ENCODE measurements at regions not wholly inside any gene's neighbourhood (a gene's known extent, or its start where the extent isn't known, plus 50 kb on each side); places are given as distances from the start of the nearest gene placed in this dataset.

DNA sequence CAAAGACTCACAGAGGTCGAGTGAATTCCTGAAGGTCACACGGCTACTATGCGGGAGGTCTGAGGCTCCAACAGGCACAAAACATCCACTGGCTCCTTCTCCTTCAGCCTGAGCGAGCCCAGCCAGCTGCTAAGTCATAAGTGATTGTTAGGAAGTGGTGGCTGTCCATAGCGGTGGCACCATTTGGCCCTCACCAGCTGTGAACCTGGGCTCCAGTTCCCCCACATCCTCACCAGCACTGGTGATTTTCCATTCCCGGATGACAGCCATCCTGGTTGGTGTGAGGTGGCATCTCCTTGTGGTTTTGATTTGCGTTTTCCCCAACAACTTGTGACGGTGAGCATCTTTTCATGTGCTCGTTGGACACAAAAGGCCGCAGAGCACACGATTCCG lies 302.8 kb downstream of the FOXL1 start:
- no peaks in the 10 kb centered on the region for H3K9me3 Mint-ChIP-seq
- no peak for DNase-seq
- H3K4me1 Mint-ChIP-seq = peaks cover 81% of the 10 kb centered on the region
- no peak overlapping the region for H3K4me3 Mint-ChIP-seq
- peaks cover 53% of the 10 kb centered on the region for H3K27me3 Mint-ChIP-seq (ENCODE audit: low read depth, poor library complexity)
- TF ChIP-seq, protein P1, sequence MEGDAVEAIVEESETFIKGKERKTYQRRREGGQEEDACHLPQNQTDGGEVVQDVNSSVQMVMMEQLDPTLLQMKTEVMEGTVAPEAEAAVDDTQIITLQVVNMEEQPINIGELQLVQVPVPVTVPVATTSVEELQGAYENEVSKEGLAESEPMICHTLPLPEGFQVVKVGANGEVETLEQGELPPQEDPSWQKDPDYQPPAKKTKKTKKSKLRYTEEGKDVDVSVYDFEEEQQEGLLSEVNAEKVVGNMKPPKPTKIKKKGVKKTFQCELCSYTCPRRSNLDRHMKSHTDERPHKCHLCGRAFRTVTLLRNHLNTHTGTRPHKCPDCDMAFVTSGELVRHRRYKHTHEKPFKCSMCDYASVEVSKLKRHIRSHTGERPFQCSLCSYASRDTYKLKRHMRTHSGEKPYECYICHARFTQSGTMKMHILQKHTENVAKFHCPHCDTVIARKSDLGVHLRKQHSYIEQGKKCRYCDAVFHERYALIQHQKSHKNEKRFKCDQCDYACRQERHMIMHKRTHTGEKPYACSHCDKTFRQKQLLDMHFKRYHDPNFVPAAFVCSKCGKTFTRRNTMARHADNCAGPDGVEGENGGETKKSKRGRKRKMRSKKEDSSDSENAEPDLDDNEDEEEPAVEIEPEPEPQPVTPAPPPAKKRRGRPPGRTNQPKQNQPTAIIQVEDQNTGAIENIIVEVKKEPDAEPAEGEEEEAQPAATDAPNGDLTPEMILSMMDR (IDR thresholded peaks at IDR 0.05) = no peak
- H3K27ac Mint-ChIP-seq = no peak overlapping the region
- H3K36me3 Mint-ChIP-seq (ENCODE audit: low read depth) = no peaks in the 10 kb centered on the region

GRCh38 chr16:86881861-86882273 lies 303.5 kb downstream of the FOXL1 start:
- no peak for DNase-seq
- TF ChIP-seq, protein P1 (IDR thresholded peaks at IDR 0.05) = no peak
- Mint-ChIP-seq H3K4me3 (no peak overlapping the region), H3K36me3 (ENCODE audit: low read depth) (no peaks in the 10 kb centered on the region), H3K27ac (no peak overlapping the region), H3K4me1 (peaks cover 88% of the 10 kb centered on the region), H3K9me3 (no peaks in the 10 kb centered on the region), H3K27me3 (ENCODE audit: low read depth, poor library complexity) (peaks cover 46% of the 10 kb centered on the region)

DNA sequence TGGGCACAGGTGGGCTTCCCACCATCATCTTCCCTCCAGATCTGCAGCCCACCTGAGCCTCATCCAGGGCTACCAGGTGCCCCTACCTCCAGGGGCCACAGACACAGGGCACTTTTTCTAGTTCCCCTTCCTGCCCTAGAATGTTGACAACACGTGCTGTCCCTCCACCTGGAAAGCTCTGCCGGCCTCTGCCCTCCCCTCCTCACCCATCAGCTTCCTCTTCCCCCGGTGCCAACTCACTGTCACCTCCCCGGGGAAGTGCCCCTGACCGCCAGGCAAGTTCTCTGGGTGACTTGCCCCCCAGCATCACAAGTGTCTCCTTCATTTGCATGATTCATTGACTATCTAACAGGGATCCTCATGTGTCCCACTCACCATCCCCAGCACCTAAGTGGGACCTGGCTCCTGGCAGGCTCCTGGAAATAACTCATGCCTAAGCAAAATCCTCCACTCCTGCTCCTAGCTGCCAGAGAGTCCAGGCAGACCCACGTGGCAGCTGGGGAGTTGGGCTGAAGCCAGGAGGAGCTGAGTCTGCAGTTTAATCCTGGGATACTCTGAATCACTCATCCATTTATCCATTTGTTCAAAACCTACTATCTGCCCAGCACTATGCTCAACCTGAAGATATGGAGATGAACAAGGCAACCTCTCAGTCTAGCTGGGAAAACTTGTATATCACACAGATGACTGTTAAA lies 304.4 kb downstream of the FOXL1 start:
- TF ChIP-seq, protein P1 (IDR thresholded peaks at IDR 0.05) = no peak
- Mint-ChIP-seq H3K27ac (no peak overlapping the region), H3K9me3 (no peaks in the 10 kb centered on the region), H3K27me3 (ENCODE audit: low read depth, poor library complexity) (peaks cover 37% of the 10 kb centered on the region), H3K36me3 (ENCODE audit: low read depth) (no peaks in the 10 kb centered on the region), H3K4me3 (no peak overlapping the region), H3K4me1 (peaks cover 88% of the 10 kb centered on the region)
- DNase-seq = no peak

DNA sequence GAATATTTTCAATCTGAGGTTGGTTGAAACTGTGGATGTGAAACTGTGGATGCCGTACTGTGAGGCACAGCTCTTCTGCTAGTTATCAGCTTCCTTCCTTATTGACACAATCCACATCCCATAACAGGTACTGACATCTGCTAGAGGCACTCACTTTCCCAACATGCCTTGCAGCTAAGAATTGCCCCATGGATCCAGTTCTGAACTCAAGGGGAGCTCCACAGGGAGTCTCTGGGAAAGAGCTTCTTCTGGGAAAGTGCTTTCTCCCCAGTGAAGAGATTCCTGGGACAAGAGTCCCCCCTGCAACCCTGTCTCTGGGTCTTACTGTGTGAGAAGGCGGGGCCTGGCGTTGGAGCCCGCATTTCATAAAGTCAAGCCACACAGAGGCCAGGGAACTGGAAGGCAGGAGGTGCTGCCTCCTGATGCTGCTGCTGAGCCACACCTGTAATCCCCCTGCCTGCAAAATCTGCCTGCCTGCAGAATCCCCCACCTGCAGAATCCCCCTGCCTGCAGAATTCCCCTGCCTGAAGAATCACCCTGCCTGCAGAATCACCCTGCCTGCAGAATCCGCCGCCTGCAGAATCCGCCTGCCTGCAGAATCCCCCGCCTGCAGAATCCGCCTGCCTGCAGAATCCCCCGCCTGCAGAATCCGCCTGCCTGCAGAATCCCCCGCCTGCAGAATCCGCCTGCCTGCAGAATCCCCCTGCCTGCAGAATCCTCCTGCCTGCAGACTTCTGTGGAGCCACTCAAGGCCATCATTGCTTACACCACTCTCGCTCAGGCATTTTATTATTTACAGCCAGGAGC lies 305.4 kb downstream of the FOXL1 start:
- Mint-ChIP-seq H3K9me3 (peaks cover under 1% of the 10 kb centered on the region), H3K27me3 (ENCODE audit: low read depth, poor library complexity) (peaks cover 36% of the 10 kb centered on the region), H3K4me1 (peaks cover 84% of the 10 kb centered on the region), H3K36me3 (ENCODE audit: low read depth) (peaks cover under 1% of the 10 kb centered on the region), H3K27ac (no peak overlapping the region), H3K4me3 (no peak overlapping the region)
- TF ChIP-seq, protein P1 (IDR thresholded peaks at IDR 0.05) = no peak
- DNase-seq = no peak

GRCh38 chr16:86884390-86884650 lies 306.0 kb downstream of the FOXL1 start:
- Mint-ChIP-seq H3K36me3 (ENCODE audit: low read depth) (peaks cover 6% of the 10 kb centered on the region), H3K4me1 (peaks cover 80% of the 10 kb centered on the region), H3K27ac (no peak overlapping the region), H3K4me3 (no peak overlapping the region), H3K27me3 (ENCODE audit: low read depth, poor library complexity) (peaks cover 40% of the 10 kb centered on the region), H3K9me3 (peaks cover 5% of the 10 kb centered on the region)
- no peak for DNase-seq
- TF ChIP-seq, protein P1 (IDR thresholded peaks at IDR 0.05) = no peak

GRCh38 chr16:86885139-86885538 lies 306.8 kb downstream of the FOXL1 start:
- DNase-seq = no peak
- Mint-ChIP-seq H3K36me3 (ENCODE audit: low read depth) (peaks cover 11% of the 10 kb centered on the region), H3K4me1 (peaks cover 72% of the 10 kb centered on the region), H3K4me3 (no peak overlapping the region), H3K27me3 (ENCODE audit: low read depth, poor library complexity) (peaks cover 34% of the 10 kb centered on the region), H3K9me3 (peaks cover 7% of the 10 kb centered on the region), H3K27ac (no peak overlapping the region)
- TF ChIP-seq, protein P1 (IDR thresholded peaks at IDR 0.05) = no peak

Measured in nephron progenitor cell (in vitro differentiated cells).